Neuronal stem cell (in vitro differentiated cells): ENCODE measurements at regions not wholly inside any gene's neighbourhood (a gene's known extent, or its start where the extent isn't known, plus 50 kb on each side); places are given as distances from the start of the nearest gene placed in this dataset.

ENCODE experiments used
- DNase-seq: peaks from one replicate; pipeline ENCODE4 v3.0.0-alpha.2; 2013; ENCODE audit warnings: low spot score
- H2AFZ ChIP-seq: one replicate; pipeline ENCODE4 v1.6.1; 2013; ENCODE audit warnings: mild to moderate bottlenecking, low read length, inconsistent platforms
- H2AK5ac ChIP-seq: 2 replicates; pipeline ENCODE4 v1.6.1; 2013; ENCODE audit warnings: low read depth, mild to moderate bottlenecking, inconsistent platforms, low read length, moderate library complexity, mixed read lengths
- H2BK120ac ChIP-seq: 2 replicates; pipeline ENCODE4 v1.6.1; 2013; ENCODE audit warnings: low read depth, mild to moderate bottlenecking, inconsistent platforms, low read length, moderate library complexity, mixed read lengths
- H2BK12ac ChIP-seq: one replicate; pipeline ENCODE4 v1.6.1; 2013; ENCODE audit warnings: low read length, inconsistent platforms
- H2BK15ac ChIP-seq: 2 replicates; pipeline ENCODE4 v1.6.1; 2013; ENCODE audit warnings: mild to moderate bottlenecking, low read length, inconsistent platforms, mixed read lengths
- H2BK5ac ChIP-seq: one replicate; pipeline ENCODE4 v1.6.1; 2013; ENCODE audit warnings: inconsistent platforms, mild to moderate bottlenecking, low read length, moderate library complexity
- H3K14ac ChIP-seq: one replicate; pipeline ENCODE4 v1.6.1; 2013; ENCODE audit warnings: low read length, inconsistent platforms
- H3K18ac ChIP-seq: 2 replicates; pipeline ENCODE4 v1.6.1; 2013; ENCODE audit warnings: low read length, inconsistent platforms
- H3K23ac ChIP-seq: 2 replicates; pipeline ENCODE4 v1.6.1; 2013; ENCODE audit warnings: low read depth, mild to moderate bottlenecking, mixed read lengths, low read length, inconsistent platforms; ENCODE audit not compliant: poor library complexity
- H3K27ac ChIP-seq: replicated peaks from 3 replicates; pipeline ENCODE4 v1.5.1; 2013; ENCODE audit warnings: low read length, inconsistent platforms
- H3K27me3 ChIP-seq, 3 experiments: 2 replicates each; pipeline ENCODE4 v1.6.1; 2013; ENCODE audit warnings: low read length in 3 of 3, mild to moderate bottlenecking in 2 of 3, inconsistent platforms in 1 of 3, low read depth in 1 of 3, mixed read lengths in 1 of 3, moderate library complexity in 1 of 3; ENCODE audit not compliant: control insufficient read depth in 3 of 3, insufficient read depth in 3 of 3
- H3K36me3 ChIP-seq, 2 donors: replicated peaks in 1 of 2; 2 replicates each; pipeline ENCODE4 v1.6.1; 2013; ENCODE audit warnings: low read length in 2 of 2; ENCODE audit not compliant: control insufficient read depth in 2 of 2, insufficient read depth in 2 of 2
- H3K4ac ChIP-seq: 2 replicates; pipeline ENCODE4 v1.6.1; 2013; ENCODE audit warnings: inconsistent platforms, mild to moderate bottlenecking, low read length, moderate library complexity
- H3K4me1 ChIP-seq, 2 donors: 1 replicate in 1 of 2; 2 replicates in 1 of 2; pipeline ENCODE4 v1.6.1; 2013; ENCODE audit warnings: low read length in 2 of 2, low read depth in 1 of 2; ENCODE audit not compliant: control insufficient read depth in 2 of 2, insufficient read depth in 1 of 2
- H3K4me2 ChIP-seq: one replicate; pipeline ENCODE4 v1.6.1; 2013; ENCODE audit warnings: mild to moderate bottlenecking, low read length, inconsistent platforms; ENCODE audit not compliant: insufficient read depth, poor library complexity, severe bottlenecking
- H3K4me3 ChIP-seq, 2 donors: 2 replicates each; pipeline ENCODE4 v1.5.1; 2013; ENCODE audit warnings: low read length in 2 of 2, mild to moderate bottlenecking in 2 of 2, inconsistent platforms in 1 of 2, moderate library complexity in 1 of 2
- H3K79me1 ChIP-seq: one replicate; pipeline ENCODE4 v1.6.1; 2013; ENCODE audit warnings: low read depth, mild to moderate bottlenecking, inconsistent platforms, low read length, moderate library complexity
- H3K9ac ChIP-seq: one replicate; pipeline ENCODE4 v1.6.1; 2013; ENCODE audit warnings: mild to moderate bottlenecking, low read depth, low read length, inconsistent platforms; ENCODE audit not compliant: poor library complexity
- H3K9me3 ChIP-seq, 2 donors: replicated peaks in 1 of 2; 2 replicates each; pipeline versions ENCODE3 to v1.6.1; 2013; ENCODE audit warnings: low read length in 2 of 2, mild to moderate bottlenecking in 2 of 2, inconsistent platforms in 1 of 2, low read depth in 1 of 2, mixed read lengths in 1 of 2, moderate library complexity in 1 of 2; ENCODE audit not compliant: control insufficient read depth in 2 of 2, insufficient read depth in 1 of 2
- H4K8ac ChIP-seq: one replicate; pipeline ENCODE4 v1.6.1; 2013; ENCODE audit warnings: low read depth, mild to moderate bottlenecking, inconsistent platforms, low read length, moderate library complexity
- H4K91ac ChIP-seq: one replicate; pipeline ENCODE4 v1.6.1; 2013; ENCODE audit warnings: low read length, low read depth, mild to moderate bottlenecking, inconsistent platforms; ENCODE audit not compliant: poor library complexity
- WGBS, 2 donors: extraction: QIAGEN DNeasy Blood & Tissue Kit; methylation state at CpG; one replicate each; pipeline ENCODE4 v1.1.7; 2013; ENCODE audit warnings: missing lambda C conversion rate in 2 of 2, mixed read lengths in 1 of 2; ENCODE audit not compliant: insufficient read length in 2 of 2, insufficient replicate concordance in 1 of 2; ENCODE audit errors: extremely low coverage in 2 of 2; 5-methylcytosine and 5-hydroxymethylcytosine counted together

DNA sequence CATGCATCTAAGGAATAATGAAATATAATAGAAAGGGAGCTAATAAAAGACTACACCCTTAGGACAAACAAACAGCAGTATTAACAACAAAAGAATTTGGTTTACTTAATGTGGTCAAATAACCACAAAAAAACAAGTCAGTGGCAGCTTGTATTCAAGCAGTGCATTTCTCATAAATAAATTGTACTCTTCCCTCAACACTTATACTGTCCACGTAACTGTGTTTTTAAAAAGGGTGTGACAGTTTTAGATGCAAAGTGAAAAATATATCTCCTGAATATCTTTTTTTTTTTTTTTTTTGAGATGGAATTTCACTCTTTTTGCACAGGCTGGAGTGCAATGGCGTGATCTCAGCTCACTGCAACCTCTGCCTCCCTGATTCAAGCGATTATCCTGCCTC is 698.2 kb upstream of the CADM2 start:
- H3K79me1 ChIP-seq: no peaks in the 10 kb centered on the region
- H4K91ac ChIP-seq: no peak overlapping the region
- H3K4me1 ChIP-seq: no peaks in the 10 kb centered on the region
- no peak overlapping the region for H3K18ac ChIP-seq
- H2AK5ac ChIP-seq: no peak overlapping the region
- no peak overlapping the region for H3K14ac ChIP-seq
- no peaks in the 10 kb centered on the region for H3K27me3 ChIP-seq
- H2BK120ac ChIP-seq: no peak overlapping the region
- H2BK15ac ChIP-seq: no peak overlapping the region
- H2BK12ac ChIP-seq: no peak overlapping the region
- H2AFZ ChIP-seq: no peak overlapping the region
- H3K36me3 ChIP-seq: no peaks in the 10 kb centered on the region
- H3K27ac ChIP-seq: no peak overlapping the region
- H3K9me3 ChIP-seq: no peaks in the 10 kb centered on the region
- no peak overlapping the region for H3K4ac ChIP-seq
- H2BK5ac ChIP-seq: no peak overlapping the region
- no CpG with 5 or more reads among the region's 3 CpGs for whole genome bisulfite sequencing, 2 donors
- H3K4me2 ChIP-seq: no peak overlapping the region
- no peak overlapping the region for H3K23ac ChIP-seq
- H3K9ac ChIP-seq: no peak overlapping the region
- no peak for DNase-seq
- no peak overlapping the region for H4K8ac ChIP-seq
- no peak overlapping the region for H3K4me3 ChIP-seq

DNA sequence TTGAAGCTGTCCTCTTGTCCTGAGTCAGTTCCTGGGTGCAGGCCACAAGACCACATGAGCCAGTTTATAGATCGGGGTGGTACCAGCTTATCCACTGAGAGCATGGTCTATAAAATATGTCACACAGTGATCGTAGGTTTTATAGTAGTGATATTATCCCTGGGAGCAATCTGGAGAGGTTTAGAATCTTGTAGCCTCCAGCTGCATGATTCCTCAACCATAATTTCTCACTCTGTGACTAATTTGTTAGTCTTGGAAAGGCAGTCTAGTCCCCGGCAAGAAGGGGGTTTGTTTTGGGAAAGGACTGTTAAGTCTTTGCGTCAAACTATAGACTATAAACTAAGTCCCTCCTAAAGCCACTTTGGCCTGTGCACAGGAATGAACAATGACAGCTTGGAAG is 693.0 kb upstream of the CADM2 start:
- no peaks in the 10 kb centered on the region for H3K9me3 ChIP-seq
- no peak overlapping the region for H3K4ac ChIP-seq
- H3K27ac ChIP-seq: no peak overlapping the region
- no peak overlapping the region for H3K23ac ChIP-seq
- H3K4me1 ChIP-seq: no peaks in the 10 kb centered on the region
- H2BK12ac ChIP-seq: no peak overlapping the region
- H3K36me3 ChIP-seq: no peaks in the 10 kb centered on the region
- no peak overlapping the region for H3K9ac ChIP-seq
- H3K18ac ChIP-seq: no peak overlapping the region
- no peak overlapping the region for H2BK15ac ChIP-seq
- no peak overlapping the region for H3K4me3 ChIP-seq
- no CpG with 5 or more reads among the region's 4 CpGs for WGBS, 2 donors
- H2BK5ac ChIP-seq: no peak overlapping the region
- no peak overlapping the region for H4K8ac ChIP-seq
- no peak overlapping the region for H3K4me2 ChIP-seq
- H3K14ac ChIP-seq: no peak overlapping the region
- H2AFZ ChIP-seq: peak overlapping the region; percentile 18
- H4K91ac ChIP-seq: no peak overlapping the region
- H2AK5ac ChIP-seq: no peak overlapping the region
- no peaks in the 10 kb centered on the region for H3K27me3 ChIP-seq
- no peak for DNase-seq
- no peaks in the 10 kb centered on the region for H3K79me1 ChIP-seq
- H2BK120ac ChIP-seq: no peak overlapping the region

DNA sequence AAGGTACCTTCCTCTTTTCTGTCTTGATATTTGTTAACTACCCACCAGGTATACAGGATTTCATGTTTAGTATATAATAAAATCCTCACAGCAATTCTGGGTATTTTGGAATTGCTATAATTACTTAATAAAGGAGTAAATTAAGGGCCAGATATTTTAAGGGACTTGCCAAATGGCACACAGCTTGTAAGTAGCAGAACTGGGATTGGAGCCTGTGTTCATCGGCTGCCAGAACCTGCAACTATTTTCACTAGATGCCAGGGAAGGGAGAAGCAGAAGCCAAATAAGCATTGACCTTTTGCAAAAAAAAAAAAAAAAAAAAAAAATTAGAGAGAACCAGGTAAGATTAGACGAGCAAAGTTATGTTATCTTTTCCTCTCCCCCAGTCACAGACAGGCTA is 683.3 kb upstream of the CADM2 start:
- no peak overlapping the region for H2BK5ac ChIP-seq
- no CpG with 5 or more reads among the region's 2 CpGs for WGBS, 2 donors
- H3K9ac ChIP-seq: no peak overlapping the region
- H4K8ac ChIP-seq: no peak overlapping the region
- no peak overlapping the region for H2AFZ ChIP-seq
- H2BK15ac ChIP-seq: no peak overlapping the region
- H3K18ac ChIP-seq: no peak overlapping the region
- H2BK120ac ChIP-seq: no peak overlapping the region
- H3K9me3 ChIP-seq: no peaks in the 10 kb centered on the region
- no peak overlapping the region for H3K14ac ChIP-seq
- no peaks in the 10 kb centered on the region for H3K27me3 ChIP-seq
- no peak overlapping the region for H3K4me3 ChIP-seq
- H2BK12ac ChIP-seq: no peak overlapping the region
- no peaks in the 10 kb centered on the region for H3K79me1 ChIP-seq
- no peak overlapping the region for H3K27ac ChIP-seq
- no peak overlapping the region for H2AK5ac ChIP-seq
- no peak for DNase-seq
- H4K91ac ChIP-seq: no peak overlapping the region
- no peaks in the 10 kb centered on the region for H3K36me3 ChIP-seq
- no peak overlapping the region for H3K4ac ChIP-seq
- no peaks in the 10 kb centered on the region for H3K4me1 ChIP-seq
- no peak overlapping the region for H3K4me2 ChIP-seq
- no peak overlapping the region for H3K23ac ChIP-seq

DNA sequence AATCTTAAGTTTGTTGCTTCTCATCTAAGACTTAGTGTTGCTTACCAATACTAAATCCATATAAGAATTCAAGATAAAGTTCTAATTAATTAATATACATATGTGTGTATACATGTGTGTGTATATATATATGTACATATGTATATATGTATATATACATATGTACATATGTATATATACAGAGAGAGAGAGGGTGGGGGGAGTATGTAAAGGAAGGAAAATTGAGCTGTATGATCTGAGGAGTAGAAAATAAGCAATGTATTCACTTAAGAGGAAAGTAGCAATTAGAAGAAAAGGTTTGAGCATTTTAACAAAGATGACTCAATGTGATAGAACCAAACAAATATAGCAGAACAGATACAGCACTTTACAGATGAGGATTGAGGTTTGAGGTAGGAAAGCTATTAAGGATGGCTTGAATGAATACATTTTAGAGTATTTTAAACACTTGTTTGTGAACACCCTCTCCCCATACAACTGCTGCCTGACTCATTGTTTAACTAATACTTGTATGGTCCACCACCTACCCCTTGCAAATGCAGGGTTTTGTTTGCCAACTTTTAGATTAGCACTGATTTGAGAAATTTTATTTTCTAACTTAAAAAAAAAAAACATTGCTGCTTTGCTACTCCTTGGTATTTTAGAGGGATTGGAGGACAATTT is 681.1 kb upstream of the CADM2 start:
- H2BK5ac ChIP-seq: no peak overlapping the region
- H3K9ac ChIP-seq: no peak overlapping the region
- no peak overlapping the region for H3K4me3 ChIP-seq
- H2BK15ac ChIP-seq: no peak overlapping the region
- H2AK5ac ChIP-seq: no peak overlapping the region
- H3K23ac ChIP-seq: no peak overlapping the region
- no peaks in the 10 kb centered on the region for H3K36me3 ChIP-seq
- no peak for DNase-seq
- no peak overlapping the region for H4K8ac ChIP-seq
- H2BK12ac ChIP-seq: no peak overlapping the region
- H3K79me1 ChIP-seq: no peaks in the 10 kb centered on the region
- no peak overlapping the region for H3K4me2 ChIP-seq
- H4K91ac ChIP-seq: no peak overlapping the region
- no peaks in the 10 kb centered on the region for H3K27me3 ChIP-seq
- no peak overlapping the region for H3K14ac ChIP-seq
- no peak overlapping the region for H3K4ac ChIP-seq
- H2AFZ ChIP-seq: no peak overlapping the region
- H3K18ac ChIP-seq: no peak overlapping the region
- no peak overlapping the region for H2BK120ac ChIP-seq
- H3K9me3 ChIP-seq: no peaks in the 10 kb centered on the region
- H3K27ac ChIP-seq: no peak overlapping the region
- no peaks in the 10 kb centered on the region for H3K4me1 ChIP-seq
